SU-DHL-6 (cell line): ENCODE measurements at regions not wholly inside any gene's neighbourhood (a gene's known extent, or its start where the extent isn't known, plus 50 kb on each side); places are given as distances from the start of the nearest gene placed in this dataset.

ENCODE experiments used
- H2AFZ ChIP-seq: fragments of 200-600 bp; sonication (generic); 2 replicates; pipeline ENCODE4 v1.6.1; 2014; ENCODE audit warnings: low read depth, mild to moderate bottlenecking, moderate library complexity, mixed read lengths, antibody characterized with exemption, low read length; ENCODE audit not compliant: severe bottlenecking
- H3F3A ChIP-seq: fragments of 200-600 bp; shearing (Covaris generic); 2 replicates; pipeline ENCODE4 v1.6.0; 2016; ENCODE audit warnings: antibody characterized with exemption, mild to moderate bottlenecking; ENCODE audit not compliant: insufficient read depth
- H3K27ac ChIP-seq: fragments of 200-600 bp; sonication (generic); 2 replicates; pipeline ENCODE4 v1.5.1; 2016; ENCODE audit warnings: low read depth, mild to moderate bottlenecking, low read length, moderate library complexity, mixed read lengths
- H3K27me3 ChIP-seq: fragments of 200-600 bp; sonication (generic), shearing (Covaris generic); 2 replicates; pipeline ENCODE4 v1.6.0; 2014; ENCODE audit warnings: mild to moderate bottlenecking, low read length
- H3K36me3 ChIP-seq: fragments of 200-600 bp; sonication (generic); 2 replicates; pipeline ENCODE4 v1.6.1; 2014; ENCODE audit warnings: mild to moderate bottlenecking, low read length, mixed read lengths
- H3K4me2 ChIP-seq: fragments of 300-600, 200-600 bp; shearing (Covaris generic), sonication (generic); 2 replicates; pipeline ENCODE4 v1.6.0; 2014; ENCODE audit warnings: low read length, low read depth, mild to moderate bottlenecking; ENCODE audit not compliant: poor library complexity, severe bottlenecking
- H3K4me3 ChIP-seq: fragments of 200-600 bp; sonication (generic); 2 replicates; pipeline ENCODE4 v1.5.1; 2014; ENCODE audit warnings: antibody characterized with exemption, low read length, mild to moderate bottlenecking, mixed read lengths; ENCODE audit not compliant: insufficient read depth, poor library complexity, severe bottlenecking
- H3K79me2 ChIP-seq: fragments of 200-600 bp; sonication (generic); 2 replicates; pipeline ENCODE4 v1.6.1; 2014; ENCODE audit warnings: mild to moderate bottlenecking, low read length, moderate library complexity; ENCODE audit not compliant: insufficient read depth
- H3K9ac ChIP-seq: fragments of 200-600 bp; sonication (generic); 2 replicates; pipeline ENCODE4 v1.7.0; 2014; ENCODE audit warnings: mild to moderate bottlenecking, low read length
- H3K9me2 ChIP-seq: fragments of 200-600 bp; sonication (generic); replicated peaks from 2 replicates; pipeline ENCODE4 v1.6.1; 2014; ENCODE audit warnings: low read length; ENCODE audit not compliant: insufficient read depth
- H3K9me3 ChIP-seq: fragments of 200-600 bp; sonication (generic); 2 replicates; pipeline ENCODE4 v1.6.1; 2014; ENCODE audit warnings: low read length, mixed read lengths; ENCODE audit not compliant: insufficient read depth
- H4K20me1 ChIP-seq: fragments of 200-600 bp; sonication (generic); 2 replicates; pipeline ENCODE4 v1.6.1; 2014; ENCODE audit warnings: low read depth, mild to moderate bottlenecking, antibody characterized with exemption, low read length, moderate library complexity, mixed read lengths
- EZH2phosphoT487 ChIP-seq: fragments of 200-600 bp; sonication (generic), shearing (Covaris generic); conservative IDR thresholded peaks from 2 replicates; pipeline ENCODE4 v1.6.1; 2018; ENCODE audit warnings: mild to moderate bottlenecking, antibody characterized with exemption, low read length, moderate library complexity, mixed read lengths
- TF ChIP-seq, protein P1 (sequence below): fragments of 200-600 bp; sonication (generic); IDR thresholded peaks from one replicate; pipeline ENCODE4 v1.5.1; 2017; ENCODE audit warnings: antibody characterized with exemption, mild to moderate bottlenecking, low read length, moderate library complexity; ENCODE audit not compliant: insufficient read depth, poor library complexity, severe bottlenecking

DNA sequence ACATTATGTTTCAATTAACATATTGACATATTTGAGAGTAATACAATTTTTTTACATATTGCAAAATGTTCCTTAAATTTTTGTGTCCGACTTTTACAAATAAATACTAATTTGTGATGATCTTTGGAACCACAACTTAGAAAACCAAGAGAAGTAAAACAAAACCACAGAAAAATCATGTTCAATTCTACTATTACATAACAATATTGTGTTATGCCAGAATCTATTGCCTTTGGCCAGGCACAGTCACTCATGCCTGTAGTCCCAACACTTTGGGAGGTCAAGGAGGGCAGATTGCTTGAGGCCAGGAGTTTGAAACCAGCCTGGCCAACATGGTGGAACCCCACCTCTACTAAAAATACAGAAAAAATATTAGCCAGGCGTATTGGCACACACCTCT is 92.8 kb upstream of the APCDD1 start:
- Histone ChIP-seq H3K27me3 (0 out of 2 replicates have a peak, but pooled peaks cover 2% of the 10 kb centered on the region), H3K9ac (no peak overlapping the region)

DNA sequence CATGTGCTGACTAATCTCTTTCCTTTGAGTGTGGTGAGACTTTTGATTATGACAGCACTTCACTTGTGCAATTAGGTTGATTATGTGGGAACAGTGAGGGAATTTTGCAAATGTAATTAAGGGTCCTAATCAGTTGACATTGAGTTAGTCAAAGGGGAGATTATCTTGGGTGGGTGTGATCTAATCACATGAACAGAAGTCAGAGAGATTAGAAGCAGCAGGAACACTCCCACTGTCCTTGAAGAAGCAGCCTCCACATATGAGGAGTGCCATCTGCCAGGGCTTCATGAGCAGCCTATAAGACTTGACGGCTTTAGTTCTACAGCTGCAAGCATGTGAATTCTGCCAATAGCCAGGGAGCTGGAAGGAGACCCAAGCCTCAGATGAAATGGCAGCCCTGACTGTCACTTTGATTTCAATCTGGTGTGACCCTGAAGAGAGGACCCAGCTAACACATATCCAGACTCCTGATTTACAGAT is 89.4 kb upstream of the APCDD1 start:
- no peak overlapping the region for H2AFZ ChIP-seq
- no peaks in the 10 kb centered on the region for H4K20me1 ChIP-seq
- no peaks in the 10 kb centered on the region for H3K36me3 ChIP-seq
- H3K27ac ChIP-seq = no peak overlapping the region
- no peaks in the 10 kb centered on the region for H3K9me3 ChIP-seq
- H3K9me2 ChIP-seq = no peaks in the 10 kb centered on the region
- H3K4me3 ChIP-seq = no peak overlapping the region
- TF ChIP-seq, protein P1, sequence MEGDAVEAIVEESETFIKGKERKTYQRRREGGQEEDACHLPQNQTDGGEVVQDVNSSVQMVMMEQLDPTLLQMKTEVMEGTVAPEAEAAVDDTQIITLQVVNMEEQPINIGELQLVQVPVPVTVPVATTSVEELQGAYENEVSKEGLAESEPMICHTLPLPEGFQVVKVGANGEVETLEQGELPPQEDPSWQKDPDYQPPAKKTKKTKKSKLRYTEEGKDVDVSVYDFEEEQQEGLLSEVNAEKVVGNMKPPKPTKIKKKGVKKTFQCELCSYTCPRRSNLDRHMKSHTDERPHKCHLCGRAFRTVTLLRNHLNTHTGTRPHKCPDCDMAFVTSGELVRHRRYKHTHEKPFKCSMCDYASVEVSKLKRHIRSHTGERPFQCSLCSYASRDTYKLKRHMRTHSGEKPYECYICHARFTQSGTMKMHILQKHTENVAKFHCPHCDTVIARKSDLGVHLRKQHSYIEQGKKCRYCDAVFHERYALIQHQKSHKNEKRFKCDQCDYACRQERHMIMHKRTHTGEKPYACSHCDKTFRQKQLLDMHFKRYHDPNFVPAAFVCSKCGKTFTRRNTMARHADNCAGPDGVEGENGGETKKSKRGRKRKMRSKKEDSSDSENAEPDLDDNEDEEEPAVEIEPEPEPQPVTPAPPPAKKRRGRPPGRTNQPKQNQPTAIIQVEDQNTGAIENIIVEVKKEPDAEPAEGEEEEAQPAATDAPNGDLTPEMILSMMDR = no peak
- no peak for TF ChIP-seq EZH2phosphoT487
- H3F3A ChIP-seq = no peaks in the 10 kb centered on the region
- no peak overlapping the region for H3K4me2 ChIP-seq
- H3K27me3 ChIP-seq = 0 out of 2 replicates have a peak, but pooled peaks cover 2% of the 10 kb centered on the region
- H3K9ac ChIP-seq = no peak overlapping the region
- H3K79me2 ChIP-seq = no peaks in the 10 kb centered on the region

More for the DNA sequence above, 92.8 kb upstream of the APCDD1 start:
- H3K27ac ChIP-seq = no peak overlapping the region
- no peak overlapping the region for H2AFZ ChIP-seq
- H3K79me2 ChIP-seq = no peaks in the 10 kb centered on the region
- H3K9me3 ChIP-seq = no peaks in the 10 kb centered on the region
- H3K36me3 ChIP-seq = no peaks in the 10 kb centered on the region
- H3K4me3 ChIP-seq = no peak overlapping the region
- H3F3A ChIP-seq = no peaks in the 10 kb centered on the region
- H3K9me2 ChIP-seq = no peaks in the 10 kb centered on the region
- TF ChIP-seq, protein P1 = no peak
- TF ChIP-seq EZH2phosphoT487 = no peak
- H3K4me2 ChIP-seq = no peak overlapping the region
- no peaks in the 10 kb centered on the region for H4K20me1 ChIP-seq

DNA sequence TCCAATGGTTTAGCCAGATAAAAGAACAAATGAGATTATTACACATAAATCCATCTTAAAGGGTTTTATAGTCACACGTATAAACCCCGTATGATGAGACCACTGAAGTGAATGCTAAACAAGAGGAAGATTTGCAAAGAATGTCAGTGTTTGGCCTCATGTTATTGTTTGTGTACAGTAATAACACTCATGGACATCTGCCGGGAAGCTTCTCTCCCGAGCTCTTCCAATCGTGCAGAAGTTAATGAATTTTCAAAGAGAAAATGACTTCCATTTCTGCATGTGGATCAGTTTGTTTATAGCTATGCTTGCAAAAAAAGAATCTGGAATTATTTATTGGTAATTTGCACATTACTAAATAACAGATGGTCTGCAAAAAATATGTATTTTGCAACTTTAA is 88.5 kb upstream of the APCDD1 start:
- H4K20me1 ChIP-seq = no peaks in the 10 kb centered on the region
- H3F3A ChIP-seq = no peaks in the 10 kb centered on the region
- H3K9ac ChIP-seq = no peak overlapping the region
- H2AFZ ChIP-seq = no peak overlapping the region
- no peak overlapping the region for H3K4me2 ChIP-seq
- H3K4me3 ChIP-seq = no peak overlapping the region
- H3K79me2 ChIP-seq = no peaks in the 10 kb centered on the region
- no peaks in the 10 kb centered on the region for H3K9me2 ChIP-seq
- H3K27me3 ChIP-seq = 0 out of 2 replicates have a peak, but pooled peaks cover 2% of the 10 kb centered on the region
- no peak for TF ChIP-seq EZH2phosphoT487
- TF ChIP-seq, protein P1 = no peak
- no peaks in the 10 kb centered on the region for H3K36me3 ChIP-seq
- H3K9me3 ChIP-seq = no peaks in the 10 kb centered on the region
- H3K27ac ChIP-seq = no peak overlapping the region
